Prostate gland (tissue), 2 donors: ENCODE measurements at regions not wholly inside any gene's neighbourhood (a gene's known extent, or its start where the extent isn't known, plus 50 kb on each side); places are given as distances from the start of the nearest gene placed in this dataset.

Experiments used
- CTCF ChIP-seq, 4 experiments: fragments of 200-600 bp in 2 of 4; fragments of 450-650 bp in 2 of 4; sonication (generic) in 2 of 4; IDR thresholded peaks; 1 replicate in 3 of 4; 2 replicates in 1 of 4; pipeline ENCODE4 v1.5.1; 2016 to 2019; ENCODE audit warnings: antibody characterized with exemption in 4 of 4, mild to moderate bottlenecking in 2 of 4, moderate library complexity in 2 of 4
- POLR2A ChIP-seq: fragments of 450-650 bp; IDR thresholded peaks from one replicate; pipeline ENCODE4 v1.6.1; 2016; ENCODE audit warnings: antibody characterized with exemption, mild to moderate bottlenecking
- POLR2AphosphoS5 ChIP-seq: sonication (generic); formaldehyde crosslinking; IDR thresholded peaks from one replicate; pipeline ENCODE4 v1.6.1; 2017; ENCODE audit warnings: antibody characterized with exemption

- TF ChIP-seq CTCF (IDR thresholded peaks at IDR 0.05) (no peak), POLR2A (no peak), POLR2AphosphoS5 (no peak)
These were observed 426.7 kb upstream of the PKDCC start for GRCh38 chr2:41621095-41621494.
